Umbilical cord (tissue), 1 donor: ENCODE measurements at regions not wholly inside any gene's neighbourhood (a gene's known extent, or its start where the extent isn't known, plus 50 kb on each side); places are given as distances from the start of the nearest gene placed in this dataset.
"Not testable (repeated sequence)": the region's sequence is repeated elsewhere in the genome, so short reads cannot be mapped to it uniquely, and the experiment has no call there.

Experiments
- DNase-seq: peaks from one replicate; pipeline ENCODE4 v3.0.0-alpha.2; 2015; ENCODE audit warnings: low spot score

DNA sequence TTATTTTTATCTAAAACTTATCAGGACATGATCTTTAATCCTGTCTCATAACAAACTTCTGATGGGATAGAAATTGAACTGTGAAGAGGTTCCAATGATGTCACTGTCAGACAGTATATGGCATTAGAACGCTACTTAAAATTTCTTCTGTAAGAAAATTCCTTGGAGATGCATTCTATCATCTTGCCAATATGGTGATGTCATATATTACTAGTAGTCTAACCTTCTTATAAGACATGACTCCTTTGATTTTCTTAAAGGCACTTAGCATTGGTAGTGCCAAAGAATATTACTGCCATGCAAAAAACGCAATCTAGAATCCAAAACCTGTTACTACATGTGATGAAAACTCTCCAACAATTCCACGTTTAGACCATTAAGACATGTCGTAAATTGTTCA is 131.1 kb downstream of the SLC25A46 start:
- DNase-seq: no peak

DNA sequence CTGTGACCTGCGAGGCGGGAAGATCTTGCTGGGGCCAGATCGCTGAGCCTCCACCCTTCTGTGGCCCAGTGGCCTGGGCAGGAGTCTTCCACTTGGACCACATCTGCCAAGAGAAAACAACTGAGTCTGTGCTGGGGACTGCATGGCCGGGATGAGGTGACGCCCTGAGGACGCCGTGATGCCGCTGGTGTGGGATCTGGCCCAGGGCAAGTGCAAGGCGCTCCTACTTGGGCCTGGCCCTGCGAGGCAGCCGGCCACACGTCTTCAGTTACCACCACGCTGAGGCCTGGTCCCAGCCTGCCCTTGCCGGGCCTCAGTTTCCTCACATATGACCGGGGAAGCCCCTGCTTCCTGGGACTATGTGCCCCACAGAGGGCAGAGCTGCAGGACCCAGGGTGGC is 133.4 kb downstream of the SLC25A46 start:
- no peak for DNase-seq

DNA sequence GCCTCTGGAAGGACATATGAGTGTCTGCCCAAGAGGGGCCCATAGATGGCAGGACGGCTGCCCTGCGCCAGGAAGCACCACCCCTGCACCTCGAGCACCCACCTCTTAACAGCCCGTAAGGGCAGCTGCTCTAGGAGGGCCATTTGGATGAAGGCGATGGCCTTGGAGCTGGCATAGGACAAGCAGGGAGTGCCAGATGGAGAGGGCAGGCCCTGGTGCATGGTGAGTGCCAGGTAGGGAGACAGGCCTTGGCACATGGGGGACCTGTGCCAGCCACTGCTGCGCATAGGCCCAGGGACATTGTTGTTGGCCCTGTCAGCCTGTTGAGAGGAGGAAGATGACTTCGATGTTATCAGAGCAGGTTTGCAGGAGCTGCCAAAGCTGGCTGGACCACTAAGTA is 134.2 kb downstream of the SLC25A46 start:
- no peak for DNase-seq

DNA sequence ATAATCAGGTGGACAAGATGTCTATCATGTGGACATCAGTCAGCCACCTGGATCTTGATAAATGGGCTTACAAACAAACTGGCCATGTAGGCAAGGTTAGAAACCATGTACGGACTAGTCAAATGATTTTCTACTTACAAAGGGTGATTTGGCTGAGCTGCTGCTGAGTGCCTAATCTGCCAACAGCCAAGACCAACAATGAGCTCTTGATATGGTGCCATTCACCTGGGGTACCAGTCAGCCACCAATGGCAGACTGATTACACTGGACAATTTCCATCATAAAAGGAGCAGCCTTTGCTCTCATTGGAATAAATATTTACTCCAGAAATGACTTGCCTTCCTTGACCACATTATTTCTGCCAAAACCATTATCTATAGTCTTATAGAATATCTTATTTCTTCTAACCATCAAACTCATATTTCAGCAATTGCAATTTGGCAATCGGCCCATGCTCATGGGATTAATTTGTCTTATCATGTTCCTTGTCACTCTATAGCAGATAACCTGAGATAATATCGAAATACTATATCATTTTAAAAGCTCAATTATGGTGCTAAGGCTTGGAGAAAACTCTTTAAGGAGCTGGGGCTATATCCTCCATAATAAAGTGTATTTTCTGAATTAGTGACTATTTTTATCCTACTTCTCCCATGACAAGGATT is 135.1 kb downstream of the SLC25A46 start:
- DNase-seq: no peak

- DNase-seq: not testable (repeated sequence)
Measured at GRCh38 chr5:110875115-110875514, 136.3 kb downstream of the SLC25A46 start.

- DNase-seq: no peak
Measured at GRCh38 chr5:110878115-110878514, 139.3 kb downstream of the SLC25A46 start.

DNA sequence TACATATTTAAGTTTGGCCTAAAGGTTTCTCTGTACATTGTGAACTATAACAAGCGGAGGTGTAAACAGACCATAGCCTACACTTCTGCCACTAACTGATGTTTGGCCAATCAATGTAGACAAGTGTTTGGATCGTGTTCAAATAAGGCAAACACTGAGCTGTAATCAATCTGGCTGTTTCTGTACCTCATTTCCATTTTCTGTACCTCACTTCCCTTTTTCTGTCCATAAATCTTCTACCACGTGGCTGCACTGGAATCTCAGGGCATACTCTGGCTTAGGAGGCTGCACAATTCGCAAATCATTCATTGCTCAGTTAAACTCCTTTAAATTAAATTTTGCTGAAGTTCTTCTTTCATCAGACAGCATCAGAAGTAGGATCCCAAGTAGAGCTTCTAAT is 140.9 kb downstream of the SLC25A46 start:
- no peak for DNase-seq

DNA sequence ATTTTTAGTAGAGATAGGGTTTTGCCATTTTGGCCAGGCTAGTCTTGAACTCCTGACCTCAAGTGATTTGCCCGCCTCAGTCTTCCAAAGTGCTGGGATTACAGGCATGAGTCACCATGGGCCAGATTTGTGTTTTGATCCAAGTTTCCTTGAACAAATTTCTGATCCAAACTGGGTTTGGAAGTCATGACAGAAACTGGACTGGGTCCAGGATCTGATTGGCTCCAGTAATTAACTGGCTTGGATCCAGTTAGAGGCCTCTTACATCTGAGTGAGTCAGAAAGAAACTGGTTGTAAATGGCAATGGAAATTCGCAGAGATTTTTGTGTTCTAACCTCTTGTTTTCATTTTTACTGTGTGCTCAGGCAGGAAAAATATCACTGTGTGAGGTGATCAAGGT is 141.6 kb downstream of the SLC25A46 start:
- peak; percentile 5 for DNase-seq

GRCh38 chr5:110884005-110884404 is 145.2 kb downstream of the SLC25A46 start:
- no peak for DNase-seq

GRCh38 chr5:110887170-110887569 is 148.4 kb downstream of the SLC25A46 start:
- DNase-seq: not testable (repeated sequence)

GRCh38 chr5:110893854-110894483 is 155.2 kb downstream of the SLC25A46 start:
- not testable (repeated sequence) for DNase-seq

- DNase-seq: no peak
Measured at GRCh38 chr5:110894805-110895204, 156.0 kb downstream of the SLC25A46 start.

DNA sequence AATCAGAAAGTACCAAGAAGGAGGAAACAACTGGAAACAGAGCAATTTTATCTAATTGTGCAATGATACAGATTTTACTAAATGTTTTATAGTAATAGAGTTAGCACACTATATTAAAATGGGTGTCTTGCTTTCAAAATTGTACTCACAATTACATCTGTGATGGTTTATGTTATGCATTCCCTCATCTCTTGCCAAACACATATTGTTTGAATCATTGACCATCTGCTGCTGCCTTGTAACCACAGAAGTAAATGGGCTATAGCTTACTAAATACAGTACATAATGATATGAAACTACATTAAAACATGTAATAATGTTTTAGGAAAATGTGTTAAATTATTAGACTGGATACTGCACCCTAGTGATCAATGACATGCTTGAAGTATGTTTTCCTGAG is 158.1 kb downstream of the SLC25A46 start:
- no peak for DNase-seq

- DNase-seq: no peak
Measured at GRCh38 chr5:110899566-110900412, 161.0 kb downstream of the SLC25A46 start.

GRCh38 chr5:110900829-110901228 is 162.0 kb downstream of the SLC25A46 start:
- DNase-seq: no peak

DNA sequence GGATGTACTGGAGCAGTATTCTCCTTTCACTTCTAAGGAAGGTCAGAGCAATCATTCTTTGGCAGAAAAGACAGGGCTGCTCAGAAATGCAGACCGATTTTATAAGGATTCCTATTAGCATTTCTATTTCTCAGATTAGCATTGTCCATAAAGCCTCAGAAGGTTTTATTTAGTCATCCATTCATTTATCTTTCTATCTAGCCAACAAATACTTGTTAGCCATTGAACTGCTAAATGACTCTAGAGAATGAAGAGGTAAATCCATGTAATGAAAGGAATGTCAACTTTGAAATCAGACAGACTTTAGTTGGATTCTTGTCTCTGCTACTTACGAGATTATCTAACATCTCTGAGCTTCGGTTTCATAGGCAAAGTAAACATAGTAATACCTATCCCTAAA is 165.2 kb downstream of the SLC25A46 start:
- DNase-seq: no peak

- DNase-seq: no peak
Measured at GRCh38 chr5:110908848-110909247, 162.7 kb upstream of the TSLP start.

GRCh38 chr5:110909415-110909814 is 162.1 kb upstream of the TSLP start:
- DNase-seq: no peak

DNA sequence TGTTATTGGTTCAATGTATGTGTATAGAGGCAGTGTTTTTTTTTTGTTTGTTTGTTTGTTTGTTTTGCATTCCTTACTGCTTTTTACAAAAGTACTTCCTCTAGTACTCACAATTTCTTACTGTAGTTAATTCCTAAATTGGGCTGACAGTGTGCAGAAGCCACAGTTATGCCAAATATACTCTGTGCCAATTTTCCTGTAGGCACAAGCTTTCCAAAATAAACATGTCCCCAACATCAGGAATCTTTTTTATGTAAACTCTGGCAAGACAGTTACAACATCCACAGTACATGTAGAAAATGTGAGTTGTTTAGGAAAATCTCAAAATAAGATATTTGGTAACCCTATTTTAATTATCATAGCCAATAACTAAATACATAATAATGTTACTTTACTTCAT is 161.6 kb upstream of the TSLP start:
- DNase-seq: no peak

DNA sequence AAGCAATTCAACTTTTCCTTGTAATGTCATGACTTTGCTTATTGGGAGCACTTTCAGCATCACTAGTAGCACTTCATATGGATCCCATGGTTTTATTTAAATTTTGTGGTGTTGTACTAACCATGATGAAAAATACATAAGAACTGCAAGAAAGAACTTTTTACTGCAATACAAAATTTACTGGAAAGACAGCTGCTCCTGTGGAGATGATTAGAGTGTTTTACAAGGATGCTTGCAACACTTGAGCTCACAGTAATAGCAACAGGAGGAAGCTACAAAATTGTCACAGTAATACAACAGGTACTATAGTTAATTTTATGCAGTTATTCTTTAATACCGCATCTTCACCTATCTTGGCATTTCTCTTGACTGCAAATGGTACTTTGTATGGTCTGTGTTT is 158.3 kb upstream of the TSLP start:
- DNase-seq: no peak

DNA sequence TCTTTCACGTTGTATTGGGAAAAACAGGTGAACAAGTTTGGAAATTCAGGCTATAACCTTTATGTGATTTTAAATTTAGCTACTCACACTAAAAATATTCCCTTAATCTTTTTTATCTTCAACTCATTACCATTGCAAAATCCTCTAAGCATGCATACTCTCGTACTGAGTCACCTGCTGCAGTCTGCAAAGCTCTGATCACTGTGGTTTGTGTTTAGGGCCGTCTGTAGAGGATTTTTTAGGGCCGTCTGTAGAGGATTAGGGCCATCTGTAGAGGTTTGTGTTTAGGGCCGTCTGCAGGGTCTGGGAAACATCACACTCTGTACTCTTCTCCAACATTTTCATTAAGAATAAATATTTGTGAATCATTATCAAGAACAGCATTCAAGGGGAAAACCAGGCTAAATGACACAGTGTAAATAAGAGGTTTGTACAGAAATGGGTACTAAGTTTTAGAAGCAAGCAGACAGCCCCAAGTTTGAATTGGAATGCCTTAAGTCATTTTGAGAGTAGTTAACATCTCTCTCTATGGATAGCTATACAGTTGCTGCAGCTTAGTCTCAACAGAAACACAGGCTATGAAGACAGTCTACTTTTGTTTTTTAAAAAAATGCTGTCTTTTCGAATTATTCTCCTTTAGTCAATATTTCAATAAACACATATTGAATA is 155.0 kb upstream of the TSLP start:
- DNase-seq: peak; percentile 93
